Activated CD8-positive, alpha-beta T cell treated with anti-CD3 and anti-CD28 coated beads, Interleukin-2, amount 10 ng/mL, durations not matched to agents 7 days and 5 days (primary cell): ENCODE measurements at regions not wholly inside any gene's neighbourhood (a gene's known extent, or its start where the extent isn't known, plus 50 kb on each side); places are given as distances from the start of the nearest gene placed in this dataset.

Source experiments
- ATAC-seq: fragments of 150-1000 bp; cut with Tn5 transposase; one replicate; pipeline ENCODE4 v1.10.0; 2021; ENCODE audit warnings: moderate library complexity
- CTCF ChIA-PET: fragments of 350-600 bp; sonication (Branson Sonifier 250); formaldehyde crosslinking; loops from one replicate; lab custom pipeline; 2021; ENCODE audit warnings: antibody characterized with exemption; lab: Charles Lee
- POLR2A ChIA-PET: fragments of 350-600 bp; sonication (Branson Sonifier 250); formaldehyde crosslinking; loops from one replicate; lab custom pipeline; 2021; ENCODE audit warnings: antibody characterized with exemption; lab: Charles Lee
- DNase-seq: peaks from one replicate; pipeline ENCODE4 v3.0.0-alpha.2; 2020
- H3K27ac Mint-ChIP-seq: one replicate; pipeline ENCODE4 v1.8.0; 2021; ENCODE audit warnings: mild to moderate bottlenecking, mixed read lengths
- H3K27me3 Mint-ChIP-seq: one replicate; pipeline ENCODE4 v1.8.0; 2021; ENCODE audit warnings: low read depth, mixed read lengths
- H3K36me3 Mint-ChIP-seq: one replicate; pipeline ENCODE4 v1.8.0; 2021; ENCODE audit warnings: low read depth, mixed read lengths
- H3K4me1 Mint-ChIP-seq: one replicate; pipeline ENCODE4 v1.8.0; 2021; ENCODE audit warnings: low read depth, mixed read lengths
- H3K4me3 Mint-ChIP-seq: one replicate; pipeline ENCODE4 v1.8.0; 2021; ENCODE audit warnings: mild to moderate bottlenecking, mixed read lengths
- H3K9me3 Mint-ChIP-seq: one replicate; pipeline ENCODE4 v1.8.0; 2022; ENCODE audit warnings: mixed read lengths; ENCODE audit not compliant: insufficient read depth

DNA sequence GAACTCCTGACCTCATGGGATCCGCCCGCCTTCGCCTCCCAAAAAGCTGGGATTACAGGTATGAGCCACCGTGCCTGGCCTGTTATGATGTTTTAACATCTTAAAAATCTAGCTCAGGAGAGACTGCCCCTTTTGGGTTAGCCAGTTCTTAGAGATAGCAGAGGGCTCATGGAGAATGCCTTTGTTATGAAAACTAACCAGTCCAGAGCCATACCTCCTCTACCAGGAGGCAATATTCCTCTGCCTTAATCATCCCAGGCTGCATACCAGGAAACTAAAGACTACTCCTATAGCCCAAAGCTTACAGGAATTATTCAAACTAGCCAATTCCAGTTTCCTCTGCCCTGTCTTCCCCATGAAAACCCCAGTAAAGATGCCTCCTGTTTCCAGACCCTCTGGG lies 96.0 kb upstream of the MDM1 start:
- H3K27ac Mint-ChIP-seq: no peak overlapping the region
- ChIA-PET CTCF (no interaction called here), POLR2A (no interaction called here)
- H3K36me3 Mint-ChIP-seq: no peaks in the 10 kb centered on the region
- ATAC-seq (no peak), DNase-seq (no peak)
- H3K4me3 Mint-ChIP-seq: no peak overlapping the region
- no peaks in the 10 kb centered on the region for H3K4me1 Mint-ChIP-seq
- no peaks in the 10 kb centered on the region for H3K27me3 Mint-ChIP-seq
- H3K9me3 Mint-ChIP-seq: no peaks in the 10 kb centered on the region

DNA sequence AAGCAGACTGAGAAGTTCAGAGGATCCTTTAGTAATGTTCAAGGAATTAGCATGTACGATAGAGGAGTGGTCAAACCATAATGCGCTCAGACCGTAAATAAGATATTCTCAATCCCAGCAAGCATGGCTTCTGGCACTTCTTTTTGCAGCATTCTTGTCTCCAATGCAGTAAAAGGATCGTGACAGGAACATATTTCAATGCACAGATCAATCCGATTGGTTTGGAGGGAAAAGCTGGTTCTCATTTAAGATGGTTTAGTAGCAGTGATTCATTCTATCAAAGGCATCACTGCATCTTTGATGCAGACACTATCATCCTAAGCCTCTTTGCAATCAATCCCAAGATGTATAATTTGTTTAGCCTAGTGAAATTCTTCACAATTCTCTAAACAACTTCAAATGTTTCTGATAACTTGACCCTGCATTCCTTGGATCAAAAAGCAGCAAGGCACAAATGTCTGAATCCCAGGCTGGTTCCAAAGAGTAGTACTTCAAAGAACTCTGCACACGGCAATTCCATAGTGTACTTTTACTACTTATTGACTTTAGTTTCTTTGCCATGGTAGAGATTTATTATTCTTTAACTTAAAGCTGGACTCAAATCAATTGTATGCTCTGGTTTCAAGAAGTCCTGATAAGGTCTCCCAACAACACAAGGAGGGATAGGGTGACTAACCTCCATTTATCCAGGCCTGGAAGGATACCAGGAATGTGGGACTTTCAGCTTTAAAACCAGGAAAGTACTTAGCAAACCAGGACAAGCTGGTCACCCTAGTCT lies 96.8 kb upstream of the MDM1 start:
- H3K4me3 Mint-ChIP-seq: no peak overlapping the region
- DNase-seq (no peak), ATAC-seq (no peak)
- H3K36me3 Mint-ChIP-seq: no peaks in the 10 kb centered on the region
- no peaks in the 10 kb centered on the region for H3K27me3 Mint-ChIP-seq
- ChIA-PET POLR2A (no interaction called here), CTCF (no interaction called here)
- no peaks in the 10 kb centered on the region for H3K9me3 Mint-ChIP-seq
- no peak overlapping the region for H3K27ac Mint-ChIP-seq
- no peaks in the 10 kb centered on the region for H3K4me1 Mint-ChIP-seq

DNA sequence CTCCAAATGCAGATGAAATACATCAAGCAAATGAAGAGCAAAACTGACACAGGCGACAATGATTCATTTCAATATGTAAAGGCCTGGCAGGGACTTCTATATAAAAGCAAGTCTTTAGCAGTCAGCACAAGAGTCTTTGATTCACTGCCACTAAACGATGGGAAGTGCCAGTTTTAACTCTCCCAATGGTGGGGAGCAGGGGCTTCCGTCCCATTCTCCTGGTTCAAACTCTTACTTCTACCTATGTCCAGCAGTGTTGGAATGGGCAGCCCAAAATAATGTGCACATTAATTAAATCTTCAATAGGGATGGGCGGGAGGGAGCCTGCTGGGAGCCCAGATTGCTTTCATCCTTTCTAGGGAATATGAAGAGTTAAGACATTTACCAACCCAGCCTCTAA lies 97.5 kb upstream of the MDM1 start:
- DNase-seq (no peak), ATAC-seq (no peak)
- ChIA-PET POLR2A (no interaction called here), CTCF (no interaction called here)
- no peaks in the 10 kb centered on the region for H3K36me3 Mint-ChIP-seq
- peaks cover 2% of the 10 kb centered on the region for H3K9me3 Mint-ChIP-seq
- no peaks in the 10 kb centered on the region for H3K4me1 Mint-ChIP-seq
- H3K27ac Mint-ChIP-seq: no peak overlapping the region
- H3K27me3 Mint-ChIP-seq: no peaks in the 10 kb centered on the region
- no peak overlapping the region for H3K4me3 Mint-ChIP-seq

DNA sequence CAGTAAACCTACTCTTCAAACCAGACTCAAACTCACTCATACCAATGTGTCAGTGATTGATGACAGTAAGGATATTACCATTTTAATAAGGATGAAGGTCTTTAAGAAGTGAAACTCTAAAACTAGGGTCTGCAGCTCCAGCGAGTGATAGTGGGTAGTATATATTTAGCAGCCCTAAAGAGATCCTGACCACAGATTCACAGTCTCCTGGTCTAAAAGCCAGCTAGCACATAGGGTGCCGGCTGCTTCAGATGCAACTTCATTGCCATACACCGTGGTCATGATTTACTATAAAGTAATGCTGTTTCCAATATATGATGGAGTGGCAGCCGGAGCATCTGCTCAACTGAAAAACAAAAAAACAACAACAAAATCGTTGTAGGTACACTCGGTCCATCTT lies 99.6 kb upstream of the MDM1 start:
- H3K4me3 Mint-ChIP-seq: no peak overlapping the region
- H3K36me3 Mint-ChIP-seq: peaks cover 8% of the 10 kb centered on the region
- no peaks in the 10 kb centered on the region for H3K27me3 Mint-ChIP-seq
- peaks cover 15% of the 10 kb centered on the region for H3K9me3 Mint-ChIP-seq
- ATAC-seq (no peak), DNase-seq (no peak)
- no peaks in the 10 kb centered on the region for H3K4me1 Mint-ChIP-seq
- ChIA-PET POLR2A (no interaction called here), CTCF (no interaction called here)
- no peak overlapping the region for H3K27ac Mint-ChIP-seq

DNA sequence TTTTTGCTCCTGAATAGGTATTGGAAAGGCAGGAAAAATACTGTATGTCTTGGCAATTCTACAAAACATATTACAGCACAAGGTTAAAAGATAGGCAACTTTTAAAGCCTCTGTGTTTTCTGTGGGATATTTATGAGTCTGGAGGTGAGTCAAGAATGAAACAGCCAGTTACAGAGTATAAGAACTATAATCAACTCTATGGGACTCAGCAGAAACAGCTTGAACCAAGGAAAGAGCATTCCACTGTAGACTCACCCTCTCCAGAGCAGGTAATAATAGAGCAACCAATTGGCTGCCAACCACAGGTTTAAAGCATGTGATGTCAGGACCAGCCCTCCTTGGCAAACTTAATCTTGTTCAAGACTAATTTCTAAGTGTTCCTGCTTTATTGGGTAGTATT lies 100.5 kb upstream of the MDM1 start:
- H3K4me1 Mint-ChIP-seq: no peaks in the 10 kb centered on the region
- ATAC-seq: no peak
- CTCF ChIA-PET: no interaction called here
- H3K4me3 Mint-ChIP-seq: no peak overlapping the region
- no peaks in the 10 kb centered on the region for H3K27me3 Mint-ChIP-seq
- no peak overlapping the region for H3K27ac Mint-ChIP-seq
- peaks cover 8% of the 10 kb centered on the region for H3K36me3 Mint-ChIP-seq
- POLR2A ChIA-PET: no interaction called here
- no peak for DNase-seq
- peaks cover 15% of the 10 kb centered on the region for H3K9me3 Mint-ChIP-seq

DNA sequence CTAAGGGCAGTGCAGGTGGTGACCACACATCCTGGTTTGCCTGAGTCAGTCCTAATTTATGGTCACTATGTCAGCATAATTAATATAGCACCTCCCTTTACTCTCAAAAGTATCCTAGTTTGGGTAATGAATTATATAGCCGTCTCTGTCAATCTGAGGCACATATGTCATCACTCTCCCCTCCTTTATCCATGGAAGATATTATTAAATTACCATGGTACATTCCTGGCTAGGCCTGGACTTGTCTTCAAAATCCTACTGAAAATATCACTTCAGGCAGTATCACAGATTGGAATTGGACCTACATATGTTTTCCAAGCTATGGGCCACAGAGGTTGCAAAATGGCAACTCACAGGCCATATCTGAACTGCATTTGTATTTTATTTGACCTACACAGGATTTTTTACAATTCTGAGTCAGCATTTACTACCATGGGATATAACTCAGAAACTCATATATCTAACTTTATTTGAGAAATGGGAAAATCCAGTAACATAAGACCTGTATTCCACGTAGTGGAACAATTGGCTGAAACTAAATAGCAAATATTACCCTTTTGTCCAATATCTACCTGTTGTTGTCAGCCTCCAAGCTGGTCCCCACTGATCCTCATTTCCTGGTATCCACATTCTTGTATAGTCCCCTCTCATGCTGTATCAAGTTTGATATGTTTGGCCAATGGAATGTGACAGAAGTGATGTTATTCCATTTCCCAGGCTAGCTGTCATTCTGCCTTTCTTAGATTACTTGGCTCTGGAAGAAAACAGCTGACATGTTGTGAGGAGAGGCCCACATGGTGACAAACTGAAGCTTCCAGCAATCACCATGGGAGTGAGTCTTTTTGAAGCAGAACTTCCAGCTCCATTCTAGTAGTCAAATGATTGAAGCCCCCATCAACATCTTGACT lies 102.5 kb upstream of the MDM1 start:
- ChIA-PET POLR2A (interaction anchor here (1.2 kb wide), 1 partner anchor 69 kb away, joined by 3 read pairs; no protein-coding TSS in a partner anchor), CTCF (interaction anchor here (0.7 to 1.7 kb wide), 3 partner anchors 14 to 76 kb away, joined by 3 to 4 read pairs (median 3); no protein-coding TSS in a partner anchor)
- Mint-ChIP-seq H3K27me3 (no peaks in the 10 kb centered on the region), H3K27ac (no peak overlapping the region), H3K4me1 (peaks cover under 1% of the 10 kb centered on the region), H3K4me3 (no peak overlapping the region), H3K36me3 (peaks cover 8% of the 10 kb centered on the region), H3K9me3 (peaks cover 15% of the 10 kb centered on the region)
- ATAC-seq: no peak
- no peak for DNase-seq

DNA sequence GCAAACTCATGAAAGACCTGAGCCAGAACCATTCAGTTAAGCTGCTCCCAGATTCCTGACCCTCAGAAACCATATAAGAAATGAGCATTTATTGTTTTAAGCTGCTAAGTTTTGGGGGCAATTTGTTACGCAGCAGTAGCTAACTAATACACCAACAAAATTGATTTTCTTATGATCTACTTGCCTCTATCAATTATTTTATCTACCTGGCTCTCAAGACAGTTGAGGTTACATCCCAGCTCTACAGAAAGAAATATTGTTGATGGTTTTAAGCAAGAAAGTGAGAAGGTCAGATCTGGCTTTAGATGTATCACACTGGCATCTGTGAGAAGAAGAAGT lies 103.1 kb upstream of the MDM1 start:
- Mint-ChIP-seq H3K4me1 (peaks cover 5% of the 10 kb centered on the region), H3K27me3 (no peaks in the 10 kb centered on the region), H3K36me3 (peaks cover 8% of the 10 kb centered on the region), H3K9me3 (peaks cover 15% of the 10 kb centered on the region), H3K4me3 (no peak overlapping the region), H3K27ac (no peak overlapping the region)
- ATAC-seq (no peak), DNase-seq (no peak)
- ChIA-PET CTCF (interaction anchor here (0.7 to 1.7 kb wide), 3 partner anchors 13 to 76 kb away, joined by 3 to 4 read pairs (median 3); no protein-coding TSS in a partner anchor), POLR2A (interaction anchor here (1.2 kb wide), 1 partner anchor 70 kb away, joined by 3 read pairs; no protein-coding TSS in a partner anchor)

DNA sequence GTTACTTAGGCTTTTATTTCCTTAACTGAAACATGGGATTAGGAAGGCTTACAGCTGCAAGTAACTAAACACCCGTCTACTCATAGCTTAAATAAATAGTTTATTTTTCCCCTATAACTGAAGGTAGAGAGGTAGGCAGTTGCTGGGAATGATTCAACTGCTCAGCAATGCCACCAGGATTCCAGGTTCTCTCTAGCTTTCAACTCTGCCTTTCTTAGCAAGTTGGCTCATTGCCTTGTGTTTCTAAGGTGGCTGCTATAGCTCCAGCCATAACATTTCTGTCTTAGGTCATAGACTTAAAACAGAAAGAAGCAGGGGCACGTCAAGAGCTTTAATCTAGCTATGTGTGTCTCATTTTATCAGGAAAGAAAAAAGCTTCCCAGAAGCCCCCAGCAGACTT lies 103.7 kb upstream of the MDM1 start:
- ATAC-seq (no peak), DNase-seq (no peak)
- Mint-ChIP-seq H3K9me3 (peaks cover 15% of the 10 kb centered on the region), H3K27ac (no peak overlapping the region), H3K36me3 (peaks cover 8% of the 10 kb centered on the region), H3K4me3 (no peak overlapping the region), H3K4me1 (peaks cover 6% of the 10 kb centered on the region), H3K27me3 (no peaks in the 10 kb centered on the region)
- CTCF ChIA-PET: interaction anchor here (0.7 to 1.7 kb wide), 3 partner anchors 13 to 75 kb away, joined by 3 to 4 read pairs (median 3); no protein-coding TSS in a partner anchor
- POLR2A ChIA-PET: interaction anchor here (1.2 kb wide), 1 partner anchor 71 kb away, joined by 3 read pairs; no protein-coding TSS in a partner anchor

DNA sequence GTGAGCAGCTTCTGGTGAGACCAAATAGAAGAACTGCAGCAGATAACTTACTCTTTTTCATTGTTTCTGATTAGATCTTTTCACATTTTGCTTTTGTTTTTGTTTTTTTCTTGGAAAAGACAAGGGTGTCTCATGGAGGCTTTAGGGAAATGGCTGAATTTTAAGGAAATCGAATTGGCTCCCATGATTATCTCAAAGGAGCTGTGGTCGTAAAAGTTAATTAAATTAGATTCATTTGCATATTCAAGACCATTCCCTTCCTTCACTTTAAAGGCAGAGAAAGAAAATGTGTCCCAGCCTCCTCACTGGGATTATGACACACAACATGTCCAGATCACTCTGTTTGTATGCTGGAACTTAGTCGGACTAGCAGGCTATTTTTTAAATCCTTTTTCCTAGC lies 106.4 kb upstream of the MDM1 start:
- ATAC-seq: no peak
- peaks cover 33% of the 10 kb centered on the region for H3K4me1 Mint-ChIP-seq
- H3K27me3 Mint-ChIP-seq: no peaks in the 10 kb centered on the region
- no peak overlapping the region for H3K4me3 Mint-ChIP-seq
- ChIA-PET POLR2A (no interaction called here), CTCF (no interaction called here)
- no peak for DNase-seq
- peaks cover 20% of the 10 kb centered on the region for H3K9me3 Mint-ChIP-seq
- no peak overlapping the region for H3K27ac Mint-ChIP-seq
- H3K36me3 Mint-ChIP-seq: peaks cover 13% of the 10 kb centered on the region

DNA sequence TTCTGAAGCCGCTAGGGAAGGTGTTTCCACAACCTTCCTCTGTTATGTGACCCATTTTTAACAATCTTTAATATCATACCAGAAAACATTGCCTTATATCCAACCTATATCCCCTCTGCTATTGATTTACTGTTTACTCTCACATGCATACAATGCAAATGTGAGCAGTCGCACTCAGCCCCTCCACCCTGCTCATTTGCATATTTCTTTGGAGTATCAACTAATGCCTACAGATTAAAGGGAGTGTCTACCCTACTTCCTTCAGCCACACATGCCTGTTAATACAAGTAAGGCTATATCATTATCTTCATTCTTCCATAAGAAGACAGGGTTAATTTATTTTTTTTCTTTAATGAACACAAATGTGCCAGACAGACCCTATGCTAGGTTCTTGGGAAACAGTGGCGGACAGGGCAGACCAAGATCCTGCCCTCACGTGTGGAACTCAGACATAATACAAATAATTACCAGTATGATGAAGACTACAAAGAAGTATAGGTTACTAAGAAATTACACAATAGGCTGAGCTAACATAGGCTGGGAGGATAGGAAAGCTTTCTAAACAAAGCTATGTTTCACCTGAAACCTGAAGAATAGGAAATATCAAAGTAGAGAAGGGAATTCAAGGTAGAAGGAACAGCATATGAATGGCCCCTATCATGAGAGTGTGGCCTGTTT lies 107.3 kb upstream of the MDM1 start:
- Mint-ChIP-seq H3K4me3 (no peak overlapping the region), H3K36me3 (peaks cover 18% of the 10 kb centered on the region), H3K4me1 (peaks cover 34% of the 10 kb centered on the region), H3K9me3 (peaks cover 28% of the 10 kb centered on the region), H3K27me3 (no peaks in the 10 kb centered on the region), H3K27ac (no peak overlapping the region)
- no peak for DNase-seq
- ChIA-PET CTCF (interaction anchor here (1.0 to 1.4 kb wide), 2 partner anchors 16 to 58 kb away, joined by 3 to 4 read pairs; no protein-coding TSS in a partner anchor), POLR2A (no interaction called here)
- no peak for ATAC-seq

DNA sequence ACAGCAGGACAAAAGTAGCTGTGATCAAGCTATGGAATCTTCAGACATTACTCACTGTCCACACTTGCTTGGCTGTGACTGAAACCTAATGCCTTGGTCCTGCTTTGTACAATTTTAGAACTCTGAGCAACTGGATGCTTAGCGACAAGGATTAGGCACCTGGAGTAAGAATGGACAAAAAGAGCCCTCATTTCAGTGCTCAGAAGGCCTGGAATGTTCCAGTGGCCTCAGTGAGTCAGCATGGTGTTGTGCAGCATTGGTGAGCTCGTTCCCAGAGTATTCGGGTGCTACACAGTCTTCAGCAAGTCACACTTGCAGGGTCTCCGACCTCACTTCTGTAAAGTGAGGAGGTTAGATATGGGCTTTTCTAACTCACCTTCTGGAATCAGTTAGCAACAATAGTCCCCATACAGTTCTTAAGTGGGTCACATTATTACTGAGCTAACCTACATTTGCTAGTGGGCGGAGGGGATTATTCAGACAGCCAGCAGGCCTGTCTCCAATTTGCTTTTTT lies 108.0 kb upstream of the MDM1 start:
- Mint-ChIP-seq H3K27me3 (no peaks in the 10 kb centered on the region), H3K27ac (no peak overlapping the region), H3K36me3 (peaks cover 20% of the 10 kb centered on the region), H3K4me1 (peaks cover 35% of the 10 kb centered on the region), H3K4me3 (no peak overlapping the region), H3K9me3 (peaks cover 27% of the 10 kb centered on the region)
- DNase-seq (no peak), ATAC-seq (no peak)
- POLR2A ChIA-PET: no interaction called here
- CTCF ChIA-PET: interaction anchor here (1.0 to 1.4 kb wide), 2 partner anchors 15 to 58 kb away, joined by 3 to 4 read pairs; no protein-coding TSS in a partner anchor
